HG03175 (cell line): ENCODE measurements at regions not wholly inside any gene's neighbourhood (a gene's known extent, or its start where the extent isn't known, plus 50 kb on each side); places are given as distances from the start of the nearest gene placed in this dataset.
A peak's percentile ranks its signal among the peaks of the same experiment; 100 is the strongest.

Experiments
- ATAC-seq: cut with Tn5 transposase; IDR thresholded peaks from one replicate; pipeline ENCODE4 v1.9.1; 2021; ENCODE audit warnings: mild to moderate bottlenecking, moderate library complexity; ENCODE audit not compliant: unreplicated experiment

- no peak for ATAC-seq
Measured at GRCh38 chr9:99732715-99733114, 89.0 kb upstream of the NR4A3 start.

DNA sequence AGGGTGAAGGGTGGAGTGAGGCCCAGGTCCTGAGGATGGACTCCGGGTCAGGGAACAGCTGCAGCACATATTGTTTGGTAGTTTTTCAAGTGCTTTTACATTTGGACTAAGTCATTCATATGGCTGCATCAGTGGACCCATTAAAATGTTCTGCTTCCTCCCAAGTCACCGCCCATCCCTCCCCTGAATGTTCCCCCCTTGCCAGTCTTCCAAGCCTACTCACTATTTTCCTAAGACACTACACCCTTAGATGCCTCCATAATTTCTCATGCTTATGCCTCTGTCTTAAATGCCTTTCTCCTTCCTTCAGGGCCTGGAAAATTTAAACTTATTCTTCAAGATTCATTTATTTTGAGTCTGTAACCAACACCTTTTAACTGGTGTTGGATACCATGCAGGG lies 86.6 kb upstream of the NR4A3 start:
- no peak for ATAC-seq

DNA sequence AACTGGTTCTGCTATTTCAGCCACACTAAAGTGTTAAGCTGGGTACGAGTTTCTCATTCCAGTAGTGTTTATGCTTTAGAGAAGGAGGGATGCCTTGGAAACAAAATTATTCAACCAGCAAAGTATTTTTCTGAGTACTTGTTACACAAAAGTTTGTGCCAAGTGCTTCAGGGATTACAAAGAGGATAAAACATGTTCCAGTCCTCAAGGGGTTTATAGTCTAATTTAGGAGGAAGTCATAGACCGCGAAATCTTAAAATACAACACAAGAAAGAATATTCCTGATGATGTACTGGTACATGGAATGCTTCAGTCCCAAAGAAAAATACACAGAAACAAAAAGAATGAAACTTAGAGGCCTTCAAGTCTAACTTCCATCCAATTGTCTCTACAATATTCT lies 85.4 kb upstream of the NR4A3 start:
- ATAC-seq = no peak

- no peak for ATAC-seq
Measured at GRCh38 chr9:99737649-99738048, 84.0 kb upstream of the NR4A3 start.

- no peak for ATAC-seq
Measured at GRCh38 chr9:99743006-99743405, 78.7 kb upstream of the NR4A3 start.

DNA sequence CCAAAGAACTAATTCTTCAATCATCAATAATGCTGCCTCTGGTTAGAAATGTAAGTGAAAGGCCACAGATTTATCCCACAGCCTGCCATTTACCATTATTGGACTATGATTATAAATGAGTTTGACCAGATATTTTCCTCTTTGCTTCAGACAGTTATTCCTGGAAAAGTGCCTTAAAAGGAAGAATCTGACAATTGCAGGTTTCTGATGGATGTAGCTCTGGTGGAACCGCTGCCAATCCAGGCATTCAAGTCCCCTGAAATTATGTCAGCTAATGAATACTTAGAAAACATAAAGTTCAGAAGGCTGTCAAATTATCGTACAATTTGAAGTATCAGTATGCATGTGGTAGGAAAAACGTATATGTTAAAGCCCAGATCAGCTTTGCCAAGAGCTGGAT lies 78.2 kb upstream of the NR4A3 start:
- no peak for ATAC-seq

GRCh38 chr9:99744132-99744531 lies 77.6 kb upstream of the NR4A3 start:
- no peak for ATAC-seq

DNA sequence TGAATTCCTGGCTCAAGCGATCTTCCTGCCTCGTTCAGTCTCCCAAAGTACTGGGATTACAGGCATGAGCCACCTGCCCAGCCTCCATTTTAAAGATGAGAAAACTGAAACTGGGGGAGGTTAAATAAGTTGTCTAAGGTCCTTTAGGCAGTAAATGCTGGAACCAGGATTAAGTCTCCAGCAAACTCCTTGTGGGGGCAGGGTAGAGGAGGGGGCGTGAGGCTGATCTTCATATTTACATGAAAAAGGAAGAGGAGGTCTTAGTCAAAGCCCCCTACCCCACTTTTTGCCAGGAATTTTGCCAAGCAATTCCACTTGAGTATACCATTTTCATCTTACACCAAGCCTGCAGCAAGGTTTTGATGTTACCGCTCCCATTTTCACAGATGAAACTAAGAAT lies 76.6 kb upstream of the NR4A3 start:
- ATAC-seq = no peak

- ATAC-seq = no peak
Measured at GRCh38 chr9:99746406-99746805, 75.3 kb upstream of the NR4A3 start.

- ATAC-seq = no peak
Measured at GRCh38 chr9:99748266-99748665, 73.4 kb upstream of the NR4A3 start.

DNA sequence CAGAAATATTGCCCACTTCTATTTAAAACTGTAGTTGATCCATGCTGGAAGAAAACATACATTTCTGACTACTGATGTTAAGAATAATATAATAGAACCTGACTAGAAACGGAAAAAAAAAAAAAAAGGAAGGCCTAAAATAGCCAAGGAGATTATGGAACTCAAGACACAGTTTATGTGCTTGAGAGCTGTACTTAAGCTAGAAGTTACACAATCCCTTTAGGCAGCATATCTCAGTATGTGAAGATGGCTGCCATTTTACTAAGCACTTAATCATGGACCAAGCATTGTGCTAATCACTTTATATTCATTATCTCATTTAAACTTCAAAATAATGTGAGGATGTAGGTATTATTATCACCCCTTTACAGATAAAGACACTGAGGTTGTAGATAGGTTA lies 73.0 kb upstream of the NR4A3 start:
- no peak for ATAC-seq

- ATAC-seq = no peak
Measured at GRCh38 chr9:99749641-99750040, 72.0 kb upstream of the NR4A3 start.

DNA sequence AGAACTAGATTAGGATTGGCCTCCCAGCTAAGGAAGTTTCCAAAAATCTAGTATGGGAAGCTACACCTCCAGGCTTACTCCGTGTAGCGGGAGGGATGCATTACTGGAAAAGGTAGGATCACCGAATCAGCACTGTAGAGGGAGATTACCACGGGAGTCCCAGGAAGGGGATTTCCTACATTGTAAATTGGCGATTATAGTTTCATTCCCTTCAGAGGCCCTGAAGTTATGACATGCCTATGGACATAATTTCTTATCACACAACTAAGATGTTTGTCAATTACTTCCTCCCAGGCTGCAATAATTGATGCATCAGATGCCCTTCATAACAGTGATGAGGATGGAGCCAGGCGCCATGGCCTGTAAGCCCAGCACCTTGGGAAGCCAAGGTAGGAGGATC lies 71.2 kb upstream of the NR4A3 start:
- no peak for ATAC-seq

DNA sequence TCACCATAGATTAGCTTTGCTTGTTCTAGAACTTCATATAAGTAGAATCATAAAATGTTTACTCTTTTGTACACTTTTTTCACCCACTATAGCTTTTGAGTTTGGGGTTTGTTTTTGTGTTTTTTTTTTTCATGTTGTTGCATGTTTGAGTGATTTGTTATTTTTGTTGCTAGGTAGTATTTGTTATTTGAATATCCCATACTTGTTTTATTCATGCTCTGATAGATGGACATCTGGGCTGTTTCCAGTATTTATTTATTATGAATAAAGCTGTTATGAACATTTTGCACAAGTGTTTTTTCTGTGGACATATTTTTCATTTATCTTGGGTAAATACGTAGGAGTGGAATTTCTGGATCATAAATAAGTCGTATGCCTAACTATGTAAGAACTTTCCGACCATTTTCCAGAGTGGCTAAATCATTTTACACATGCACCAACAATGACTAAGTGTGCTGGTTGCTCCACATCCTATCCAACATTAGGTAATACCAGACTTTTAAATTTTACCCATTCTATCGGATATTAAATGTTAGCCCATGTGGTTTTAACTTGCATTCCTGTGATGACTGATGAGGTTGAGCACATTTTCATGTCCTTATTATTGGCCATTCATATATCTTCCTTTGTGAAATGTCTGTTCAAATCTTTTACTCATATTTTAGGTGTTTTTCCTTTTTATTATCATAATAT lies 69.1 kb upstream of the NR4A3 start:
- no peak for ATAC-seq

DNA sequence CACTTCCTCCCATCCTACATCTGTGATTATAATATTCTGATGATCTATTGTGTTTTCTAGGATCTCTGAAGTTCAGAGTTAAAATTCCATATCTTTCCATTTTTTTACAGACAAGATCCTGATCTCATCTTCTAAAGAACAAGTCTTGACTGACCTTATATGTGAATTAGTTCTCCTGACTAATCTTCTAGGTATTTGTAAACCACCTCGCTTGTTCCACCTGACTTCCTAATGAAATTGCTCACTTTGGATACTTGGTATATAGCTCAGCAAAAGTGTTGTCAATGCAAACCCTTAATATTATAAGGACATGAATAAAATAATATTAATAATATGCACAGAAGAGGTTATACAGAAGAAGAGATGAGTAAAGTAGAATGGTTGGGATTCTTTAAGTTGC lies 68.2 kb upstream of the NR4A3 start:
- ATAC-seq = no peak

GRCh38 chr9:99760421-99760820 lies 61.3 kb upstream of the NR4A3 start:
- no peak for ATAC-seq

DNA sequence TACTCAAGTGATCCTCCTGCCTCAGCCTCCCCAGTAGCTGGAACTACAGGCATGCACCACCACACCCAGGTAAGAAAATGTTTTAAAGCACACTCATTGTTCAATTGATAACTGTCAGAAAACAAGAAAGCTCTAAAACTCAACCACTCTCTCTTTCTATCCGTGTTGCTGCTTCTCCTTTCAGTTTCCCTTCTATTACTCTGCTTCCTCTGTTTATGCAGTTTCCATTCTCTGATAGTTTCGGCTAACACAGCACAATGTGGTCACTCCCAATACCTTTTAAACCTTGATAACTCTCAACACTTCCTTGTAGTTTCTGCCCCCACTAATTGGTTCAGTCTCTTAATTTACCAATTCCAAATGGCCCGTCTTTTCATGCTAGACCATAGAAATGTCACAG lies 59.2 kb upstream of the NR4A3 start:
- ATAC-seq = peak; percentile 99
